ACC112 (cell line): ENCODE measurements at regions not wholly inside any gene's neighbourhood (a gene's known extent, or its start where the extent isn't known, plus 50 kb on each side); places are given as distances from the start of the nearest gene placed in this dataset.

ENCODE experiments used
- H2AFZ ChIP-seq: fragments of 200-600 bp; sonication (generic); one replicate; pipeline ENCODE4 v1.6.0; 2017; ENCODE audit warnings: antibody characterized with exemption, low read length; ENCODE audit not compliant: unreplicated experiment
- H3K27ac ChIP-seq: fragments of 200-600 bp; sonication (generic); 2 replicates; pipeline ENCODE4 v1.5.1; 2014; ENCODE audit warnings: low read depth, mild to moderate bottlenecking, antibody characterized with exemption, low read length, moderate library complexity
- H3K27me3 ChIP-seq: fragments of 200-600 bp; sonication (generic); 2 replicates; pipeline ENCODE4 v1.6.1; 2014; ENCODE audit warnings: mild to moderate bottlenecking, antibody characterized with exemption, low read length, moderate library complexity, mixed read lengths; ENCODE audit not compliant: insufficient read depth
- H3K36me3 ChIP-seq: fragments of 200-600 bp; sonication (generic); 2 replicates; pipeline ENCODE4 v1.6.1; 2016; ENCODE audit warnings: mild to moderate bottlenecking, antibody characterized with exemption, low read length, moderate library complexity, mixed read lengths; ENCODE audit not compliant: insufficient read depth
- H3K4me1 ChIP-seq: fragments of 200-600 bp; sonication (generic); one replicate; pipeline ENCODE4 v1.6.1; 2016; ENCODE audit warnings: low read length, mixed read lengths; ENCODE audit not compliant: insufficient read depth, unreplicated experiment, control insufficient read depth
- H3K4me3 ChIP-seq: fragments of 200-600 bp; sonication (generic); 2 replicates; pipeline ENCODE4 v1.5.1; 2014; ENCODE audit warnings: mild to moderate bottlenecking, low read depth, low read length
- H3K79me2 ChIP-seq: fragments of 200-600 bp; sonication (generic); one replicate; pipeline ENCODE4 v1.6.0; 2016; ENCODE audit warnings: low read length; ENCODE audit not compliant: control insufficient read depth, unreplicated experiment, insufficient read depth

GRCh38 chr14:54275997-54276725 lies 120.6 kb upstream of the CDKN3 start:
- no peaks in the 10 kb centered on the region for H3K4me1 ChIP-seq
- H3K36me3 ChIP-seq: no peaks in the 10 kb centered on the region
- H3K27ac ChIP-seq: no peak overlapping the region
- H3K4me3 ChIP-seq: no peak overlapping the region
- no peaks in the 10 kb centered on the region for H3K79me2 ChIP-seq
- no peaks in the 10 kb centered on the region for H3K27me3 ChIP-seq
- no peak overlapping the region for H2AFZ ChIP-seq

- Histone ChIP-seq H3K4me1 (no peaks in the 10 kb centered on the region), H3K27ac (no peak overlapping the region), H3K79me2 (no peaks in the 10 kb centered on the region), H3K36me3 (no peaks in the 10 kb centered on the region), H3K27me3 (no peaks in the 10 kb centered on the region), H2AFZ (no peak overlapping the region), H3K4me3 (no peak overlapping the region)
These were observed 118.7 kb upstream of the CDKN3 start for GRCh38 chr14:54278087-54278486.

- no peak overlapping the region for H3K27ac ChIP-seq
- no peaks in the 10 kb centered on the region for H3K4me1 ChIP-seq
- no peak overlapping the region for H3K4me3 ChIP-seq
- H3K79me2 ChIP-seq: no peaks in the 10 kb centered on the region
- H3K36me3 ChIP-seq: no peaks in the 10 kb centered on the region
- H2AFZ ChIP-seq: no peak overlapping the region
- no peaks in the 10 kb centered on the region for H3K27me3 ChIP-seq
These were observed 118.0 kb upstream of the CDKN3 start for GRCh38 chr14:54278665-54279295.

- no peak overlapping the region for H3K4me3 ChIP-seq
- no peaks in the 10 kb centered on the region for H3K27me3 ChIP-seq
- peaks cover 3% of the 10 kb centered on the region for H3K4me1 ChIP-seq
- H2AFZ ChIP-seq: no peak overlapping the region
- no peaks in the 10 kb centered on the region for H3K36me3 ChIP-seq
- no peaks in the 10 kb centered on the region for H3K79me2 ChIP-seq
- no peak overlapping the region for H3K27ac ChIP-seq
These were observed 114.0 kb upstream of the CDKN3 start for GRCh38 chr14:54282849-54283248.

GRCh38 chr14:54285030-54285429 lies 111.8 kb upstream of the CDKN3 start:
- H3K27me3 ChIP-seq: no peaks in the 10 kb centered on the region

GRCh38 chr14:54291491-54292191 lies 105.2 kb upstream of the CDKN3 start:
- Histone ChIP-seq H2AFZ (peak overlapping the region; percentile 23), H3K79me2 (no peaks in the 10 kb centered on the region), H3K4me1 (peaks cover 15% of the 10 kb centered on the region), H3K27ac (no peak overlapping the region), H3K27me3 (peaks cover 17% of the 10 kb centered on the region; the same call in 1 of the 2 replicates), H3K36me3 (no peaks in the 10 kb centered on the region), H3K4me3 (no peak overlapping the region)

More at GRCh38 chr14:54285030-54285429, 111.8 kb upstream of the CDKN3 start:
- no peaks in the 10 kb centered on the region for H3K36me3 ChIP-seq
- no peak overlapping the region for H3K27ac ChIP-seq
- peaks cover 3% of the 10 kb centered on the region for H3K4me1 ChIP-seq
- no peak overlapping the region for H3K4me3 ChIP-seq
- no peak overlapping the region for H2AFZ ChIP-seq
- no peaks in the 10 kb centered on the region for H3K79me2 ChIP-seq

GRCh38 chr14:54294802-54295201 lies 102.0 kb upstream of the CDKN3 start:
- Histone ChIP-seq H3K79me2 (no peaks in the 10 kb centered on the region), H3K36me3 (no peaks in the 10 kb centered on the region)

GRCh38 chr14:54299410-54300363 lies 97.1 kb upstream of the CDKN3 start:
- H2AFZ ChIP-seq: no peak overlapping the region
- H3K27ac ChIP-seq: no peak overlapping the region

More at GRCh38 chr14:54294802-54295201, 102.0 kb upstream of the CDKN3 start:
- Histone ChIP-seq H3K4me1 (peaks cover 12% of the 10 kb centered on the region), H3K27me3 (peaks cover 42% of the 10 kb centered on the region; the same call in 1 of the 2 replicates), H3K27ac (no peak overlapping the region), H2AFZ (no peak overlapping the region), H3K4me3 (no peak overlapping the region)

GRCh38 chr14:54300881-54301280 lies 95.9 kb upstream of the CDKN3 start:
- no peak overlapping the region for H3K4me3 ChIP-seq
- no peak overlapping the region for H2AFZ ChIP-seq
- H3K27ac ChIP-seq: no peak overlapping the region
- no peaks in the 10 kb centered on the region for H3K4me1 ChIP-seq
- peaks cover 54% of the 10 kb centered on the region for H3K27me3 ChIP-seq
- no peaks in the 10 kb centered on the region for H3K36me3 ChIP-seq
- H3K79me2 ChIP-seq: no peaks in the 10 kb centered on the region

More at GRCh38 chr14:54299410-54300363, 97.1 kb upstream of the CDKN3 start:
- no peak overlapping the region for H3K4me3 ChIP-seq
- H3K27me3 ChIP-seq: peaks cover 42% of the 10 kb centered on the region
- no peaks in the 10 kb centered on the region for H3K79me2 ChIP-seq
- no peaks in the 10 kb centered on the region for H3K4me1 ChIP-seq
- H3K36me3 ChIP-seq: no peaks in the 10 kb centered on the region

GRCh38 chr14:54301359-54301758 lies 95.4 kb upstream of the CDKN3 start:
- no peaks in the 10 kb centered on the region for H3K79me2 ChIP-seq
- H3K4me1 ChIP-seq: no peaks in the 10 kb centered on the region
- no peak overlapping the region for H3K4me3 ChIP-seq
- H3K36me3 ChIP-seq: no peaks in the 10 kb centered on the region
- H2AFZ ChIP-seq: no peak overlapping the region
- peaks cover 53% of the 10 kb centered on the region for H3K27me3 ChIP-seq
- H3K27ac ChIP-seq: no peak overlapping the region
